ENCODE measurements at regions not wholly inside any gene's neighbourhood (a gene's known extent, or its start where the extent isn't known, plus 50 kb on each side); places are given as distances from the start of the nearest gene placed in this dataset.

DNA sequence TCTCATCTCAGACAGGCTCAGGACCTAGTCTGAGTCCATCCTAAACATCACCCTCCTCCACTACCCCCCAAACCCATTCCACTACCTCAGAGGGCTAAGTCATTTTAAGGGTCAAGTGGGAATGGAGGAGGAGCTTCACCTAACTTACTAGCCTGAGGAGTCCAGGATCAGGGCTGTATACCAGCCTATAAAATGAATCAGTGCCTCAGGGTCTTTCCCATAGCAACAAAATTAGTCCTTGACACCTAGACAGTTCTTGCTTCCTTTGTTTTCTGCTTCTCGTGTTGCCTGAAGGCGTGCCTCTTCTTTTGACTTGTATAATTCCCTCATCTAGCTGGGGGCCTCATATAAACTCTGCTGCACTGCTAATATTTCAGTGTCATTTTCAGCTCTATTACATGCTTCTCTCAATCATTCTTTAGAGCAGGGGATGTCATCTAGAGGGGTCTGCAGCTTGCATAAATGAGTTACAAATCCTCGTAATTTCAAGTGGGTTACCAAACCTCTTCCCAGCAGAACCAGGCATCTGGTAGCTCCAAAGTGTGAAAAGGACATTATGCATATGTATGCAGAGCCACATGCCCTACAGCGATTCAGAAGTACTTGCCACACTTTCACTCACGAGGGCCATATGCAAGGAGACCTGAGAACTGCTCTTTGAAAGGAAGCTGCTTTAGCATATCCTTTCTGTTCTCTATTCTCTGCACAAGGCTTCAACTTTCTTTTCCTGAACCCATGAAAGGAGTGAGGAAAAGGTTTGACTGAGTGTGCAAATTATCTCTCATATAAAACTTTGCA is 311.7 kb upstream of the SEMA6D start:
- no peaks in the 10 kb centered on the region for H3K4me1 ChIP-seq (ENCODE audit: insufficient read depth, low read length)
- Mint-ChIP-seq H3K4me1 (ENCODE audit: low read depth, unreplicated experiment) (no peaks in the 10 kb centered on the region), H3K9me3 (ENCODE audit: unreplicated experiment) (no peaks in the 10 kb centered on the region), H3K36me3 (ENCODE audit: low read depth, unreplicated experiment) (no peaks in the 10 kb centered on the region), H3K4me3 (ENCODE audit: unreplicated experiment) (no peak overlapping the region), H3K27ac (ENCODE audit: unreplicated experiment) (no peak overlapping the region), H3K27me3 (ENCODE audit: low read depth, unreplicated experiment) (peaks cover 11% of the 10 kb centered on the region)
- no peak overlapping the region for H2AFZ ChIP-seq (ENCODE audit: low read depth, low read length)
- H3K9me3 ChIP-seq (ENCODE audit: insufficient read depth, low read depth, low read length), result no peaks in the 10 kb centered on the region
- H3K79me2 ChIP-seq (ENCODE audit: insufficient read depth, low read length), result no peaks in the 10 kb centered on the region
- H4K20me1 ChIP-seq (ENCODE audit: insufficient read depth, low read length), result no peaks in the 10 kb centered on the region
- no peak overlapping the region for H3K4me3 ChIP-seq (ENCODE audit: insufficient read depth, low read depth, low read length)
- H3K27me3 ChIP-seq (ENCODE audit: insufficient read depth, low read length), result no peaks in the 10 kb centered on the region
- H3K27ac ChIP-seq (ENCODE audit: low read depth, low read length), result no peak overlapping the region
- H3K36me3 ChIP-seq (ENCODE audit: insufficient read depth, low read length), result no peaks in the 10 kb centered on the region
- FAIRE-seq (no peak), DNase-seq (ENCODE audit: low read depth) (no peak)
- TF ChIP-seq, protein P1, sequence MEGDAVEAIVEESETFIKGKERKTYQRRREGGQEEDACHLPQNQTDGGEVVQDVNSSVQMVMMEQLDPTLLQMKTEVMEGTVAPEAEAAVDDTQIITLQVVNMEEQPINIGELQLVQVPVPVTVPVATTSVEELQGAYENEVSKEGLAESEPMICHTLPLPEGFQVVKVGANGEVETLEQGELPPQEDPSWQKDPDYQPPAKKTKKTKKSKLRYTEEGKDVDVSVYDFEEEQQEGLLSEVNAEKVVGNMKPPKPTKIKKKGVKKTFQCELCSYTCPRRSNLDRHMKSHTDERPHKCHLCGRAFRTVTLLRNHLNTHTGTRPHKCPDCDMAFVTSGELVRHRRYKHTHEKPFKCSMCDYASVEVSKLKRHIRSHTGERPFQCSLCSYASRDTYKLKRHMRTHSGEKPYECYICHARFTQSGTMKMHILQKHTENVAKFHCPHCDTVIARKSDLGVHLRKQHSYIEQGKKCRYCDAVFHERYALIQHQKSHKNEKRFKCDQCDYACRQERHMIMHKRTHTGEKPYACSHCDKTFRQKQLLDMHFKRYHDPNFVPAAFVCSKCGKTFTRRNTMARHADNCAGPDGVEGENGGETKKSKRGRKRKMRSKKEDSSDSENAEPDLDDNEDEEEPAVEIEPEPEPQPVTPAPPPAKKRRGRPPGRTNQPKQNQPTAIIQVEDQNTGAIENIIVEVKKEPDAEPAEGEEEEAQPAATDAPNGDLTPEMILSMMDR (IDR thresholded peaks at IDR 0.05; ENCODE audit: insufficient read depth, low read depth, low read length), result no peak
- no peak for TF ChIP-seq EZH2 (IDR thresholded peaks at IDR 0.05; ENCODE audit: insufficient read depth, low read length)
- no peak overlapping the region for H3K4me2 ChIP-seq (ENCODE audit: low read length)
- H3K9ac ChIP-seq (ENCODE audit: low read length), result no peak overlapping the region

DNA sequence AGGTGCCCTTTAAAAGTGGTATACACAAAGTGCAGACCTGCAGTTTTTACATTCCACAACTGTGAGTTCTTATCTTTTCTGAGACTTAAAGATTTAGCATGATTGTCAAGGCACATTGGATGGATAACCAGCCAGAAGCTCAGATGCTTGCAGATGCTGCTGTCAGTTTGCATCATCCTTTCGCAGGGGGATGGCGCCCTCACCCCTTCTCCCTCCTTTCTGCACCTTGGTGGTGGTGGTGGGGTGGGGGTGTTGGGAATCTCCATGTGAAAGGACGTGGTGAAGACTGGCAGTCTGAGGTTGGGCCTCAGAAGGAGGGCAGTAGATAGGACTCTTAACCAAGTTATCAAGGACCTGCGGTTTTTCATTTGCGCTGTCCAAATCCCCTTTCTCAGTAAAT is 309.6 kb upstream of the SEMA6D start:
- FAIRE-seq, result no peak

More for the DNA sequence above, 309.6 kb upstream of the SEMA6D start:
- no peaks in the 10 kb centered on the region for H3K4me1 ChIP-seq (ENCODE audit: insufficient read depth, low read length)
- H3K27me3 Mint-ChIP-seq (ENCODE audit: low read depth, unreplicated experiment), result peaks cover 11% of the 10 kb centered on the region
- H3K9ac ChIP-seq (ENCODE audit: low read length), result no peak overlapping the region
- no peak overlapping the region for H3K27ac Mint-ChIP-seq (ENCODE audit: unreplicated experiment)
- H3K9me3 ChIP-seq (ENCODE audit: insufficient read depth, low read depth, low read length), result no peaks in the 10 kb centered on the region
- H3K4me2 ChIP-seq (ENCODE audit: low read length), result no peak overlapping the region
- H4K20me1 ChIP-seq (ENCODE audit: insufficient read depth, low read length), result no peaks in the 10 kb centered on the region
- H3K9me3 Mint-ChIP-seq (ENCODE audit: unreplicated experiment), result no peaks in the 10 kb centered on the region
- no peak for DNase-seq (ENCODE audit: low read depth)
- no peaks in the 10 kb centered on the region for H3K27me3 ChIP-seq (ENCODE audit: insufficient read depth, low read length)
- no peaks in the 10 kb centered on the region for H3K36me3 ChIP-seq (ENCODE audit: insufficient read depth, low read length)
- H2AFZ ChIP-seq (ENCODE audit: low read depth, low read length), result no peak overlapping the region
- H3K4me3 Mint-ChIP-seq (ENCODE audit: unreplicated experiment), result no peak overlapping the region
- H3K27ac ChIP-seq (ENCODE audit: low read depth, low read length), result no peak overlapping the region
- H3K36me3 Mint-ChIP-seq (ENCODE audit: low read depth, unreplicated experiment), result no peaks in the 10 kb centered on the region
- no peaks in the 10 kb centered on the region for H3K4me1 Mint-ChIP-seq (ENCODE audit: low read depth, unreplicated experiment)
- no peaks in the 10 kb centered on the region for H3K79me2 ChIP-seq (ENCODE audit: insufficient read depth, low read length)
- TF ChIP-seq, protein P1 (IDR thresholded peaks at IDR 0.05; ENCODE audit: insufficient read depth, low read depth, low read length), result no peak
- no peak for TF ChIP-seq EZH2 (IDR thresholded peaks at IDR 0.05; ENCODE audit: insufficient read depth, low read length)
- H3K4me3 ChIP-seq (ENCODE audit: insufficient read depth, low read depth, low read length), result no peak overlapping the region

Data from astrocyte (in vitro differentiated cells and primary cell).